22Rv1 (cell line): ENCODE measurements at regions not wholly inside any gene's neighbourhood (a gene's known extent, or its start where the extent isn't known, plus 50 kb on each side); places are given as distances from the start of the nearest gene placed in this dataset.
"Not testable (repeated sequence)": the region's sequence is repeated elsewhere in the genome, so short reads cannot be mapped to it uniquely, and the experiment has no call there.

Experiments
- H3K27ac ChIP-seq: fragments of 450-650 bp; 2 replicates; pipeline ENCODE4 v1.5.1; 2017
- TF ChIP-seq, protein P1 (sequence below): fragments of 450-650 bp; IDR thresholded peaks from 2 replicates; pipeline ENCODE4 v1.5.1; 2017; ENCODE audit warnings: mild to moderate bottlenecking

DNA sequence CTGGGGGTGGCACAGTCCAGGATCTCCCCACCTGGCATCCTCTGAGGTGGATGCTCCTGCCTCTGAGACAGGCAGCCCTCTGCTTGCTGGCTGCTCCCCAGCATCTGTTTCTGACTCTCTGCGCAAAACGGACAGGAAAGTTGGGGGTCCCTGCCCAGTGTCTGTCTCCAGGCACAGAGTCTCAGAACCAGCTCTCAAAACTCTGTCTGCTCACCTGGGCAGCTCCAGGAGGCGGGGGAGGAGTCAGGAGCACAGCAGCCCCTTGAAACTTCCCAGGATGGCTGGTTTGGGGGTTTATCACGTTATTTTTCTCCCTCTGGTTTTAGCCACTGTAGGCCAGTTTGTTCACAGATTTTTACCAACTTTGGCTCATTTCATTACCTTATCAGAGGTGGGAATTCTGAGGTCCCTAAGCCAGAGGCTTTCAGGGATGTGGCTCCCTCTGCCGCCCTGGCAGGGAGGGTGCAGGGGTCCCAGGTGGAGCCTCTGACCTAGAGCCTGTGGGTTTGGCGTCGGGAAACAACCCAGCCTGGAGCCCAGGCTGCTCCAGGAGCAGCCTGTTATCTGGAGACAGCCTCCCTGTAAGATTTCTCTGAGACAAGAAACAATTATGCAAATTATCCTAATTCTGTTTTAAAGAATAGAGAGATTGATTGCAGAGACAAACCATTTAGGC, 334.1 kb downstream of the CACNA1B start:
- TF ChIP-seq, protein P1, sequence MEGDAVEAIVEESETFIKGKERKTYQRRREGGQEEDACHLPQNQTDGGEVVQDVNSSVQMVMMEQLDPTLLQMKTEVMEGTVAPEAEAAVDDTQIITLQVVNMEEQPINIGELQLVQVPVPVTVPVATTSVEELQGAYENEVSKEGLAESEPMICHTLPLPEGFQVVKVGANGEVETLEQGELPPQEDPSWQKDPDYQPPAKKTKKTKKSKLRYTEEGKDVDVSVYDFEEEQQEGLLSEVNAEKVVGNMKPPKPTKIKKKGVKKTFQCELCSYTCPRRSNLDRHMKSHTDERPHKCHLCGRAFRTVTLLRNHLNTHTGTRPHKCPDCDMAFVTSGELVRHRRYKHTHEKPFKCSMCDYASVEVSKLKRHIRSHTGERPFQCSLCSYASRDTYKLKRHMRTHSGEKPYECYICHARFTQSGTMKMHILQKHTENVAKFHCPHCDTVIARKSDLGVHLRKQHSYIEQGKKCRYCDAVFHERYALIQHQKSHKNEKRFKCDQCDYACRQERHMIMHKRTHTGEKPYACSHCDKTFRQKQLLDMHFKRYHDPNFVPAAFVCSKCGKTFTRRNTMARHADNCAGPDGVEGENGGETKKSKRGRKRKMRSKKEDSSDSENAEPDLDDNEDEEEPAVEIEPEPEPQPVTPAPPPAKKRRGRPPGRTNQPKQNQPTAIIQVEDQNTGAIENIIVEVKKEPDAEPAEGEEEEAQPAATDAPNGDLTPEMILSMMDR, result peak; percentile 33
- H3K27ac ChIP-seq, result not testable (repeated sequence)

DNA sequence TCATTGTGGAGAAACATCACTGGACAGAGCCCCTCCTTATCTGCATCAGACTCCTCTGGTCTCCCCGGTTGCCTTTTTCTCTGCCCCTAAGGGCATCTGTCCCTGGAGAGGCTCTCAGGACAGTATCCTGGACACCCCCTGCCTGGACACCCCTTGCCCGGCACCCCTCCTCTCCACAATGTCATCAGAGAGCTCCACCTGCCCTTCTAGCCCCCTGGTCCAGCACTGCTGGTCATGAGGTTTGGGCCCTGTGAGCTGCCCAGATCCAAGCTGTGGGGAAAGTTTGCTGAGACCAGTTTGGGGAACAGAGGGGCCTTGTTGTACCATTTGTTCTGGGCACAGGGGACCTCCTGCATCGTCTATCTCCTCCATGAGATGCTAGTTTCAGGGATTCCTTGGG, 335.2 kb downstream of the CACNA1B start:
- not testable (repeated sequence) for H3K27ac ChIP-seq

DNA sequence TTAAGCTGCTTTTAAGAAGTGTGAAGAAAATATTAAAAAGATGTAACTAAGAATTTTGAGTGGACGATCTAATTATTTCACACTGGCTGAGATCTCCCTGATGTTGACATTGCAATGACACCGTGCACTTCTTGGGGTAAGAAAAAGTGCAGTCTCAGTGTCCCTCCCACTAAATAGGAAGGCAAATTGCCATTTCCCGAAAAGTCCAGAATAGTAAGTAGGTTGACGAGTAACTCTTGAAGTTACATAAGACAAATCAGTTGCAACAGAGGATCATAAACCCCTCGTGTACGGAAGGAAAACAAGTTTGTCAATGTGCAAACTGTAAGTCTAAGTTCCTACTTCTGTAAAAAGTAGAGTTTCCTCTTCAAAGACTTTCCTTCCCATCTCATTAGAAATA, 336.2 kb downstream of the CACNA1B start:
- not testable (repeated sequence) for H3K27ac ChIP-seq

DNA sequence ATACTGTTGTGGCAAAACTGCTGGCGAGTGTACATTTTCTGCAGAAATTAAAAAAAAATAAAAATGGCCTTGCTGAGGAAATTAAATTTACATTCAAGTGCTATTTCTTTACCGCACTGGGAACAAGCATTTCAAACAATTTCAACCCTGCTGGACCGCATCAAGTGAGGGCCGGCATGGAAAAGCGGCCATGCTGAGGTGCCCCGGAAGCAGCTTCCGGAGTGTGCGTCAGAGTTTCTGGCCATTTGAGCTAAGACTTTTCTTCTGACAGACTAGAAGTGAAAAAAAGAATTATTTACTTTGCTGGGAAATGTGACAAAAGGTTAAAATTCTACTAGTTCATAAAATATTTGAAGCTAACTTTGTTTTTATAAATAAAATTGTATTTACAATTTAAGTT, 337.0 kb downstream of the CACNA1B start:
- not testable (repeated sequence) for H3K27ac ChIP-seq

DNA sequence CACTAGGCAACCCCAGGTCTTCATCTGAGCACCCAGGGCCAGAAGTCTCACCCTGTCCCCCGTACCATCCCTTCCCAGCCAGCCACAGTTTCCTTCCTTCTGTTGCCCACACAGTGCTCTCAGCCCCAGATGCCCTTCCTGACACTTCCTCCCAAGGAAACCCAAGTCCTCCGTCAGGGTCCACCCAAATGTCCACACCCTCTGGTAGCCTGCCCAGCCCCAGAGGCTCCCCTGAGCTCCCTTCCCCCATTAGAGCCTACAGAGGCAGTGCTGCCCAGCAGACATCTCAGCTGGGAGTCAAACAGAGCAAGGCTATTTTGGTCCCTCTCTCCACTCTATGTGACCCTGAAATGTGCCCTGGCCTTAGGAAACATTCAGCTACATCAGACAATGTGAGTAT, 338.0 kb downstream of the CACNA1B start:
- not testable (repeated sequence) for H3K27ac ChIP-seq

DNA sequence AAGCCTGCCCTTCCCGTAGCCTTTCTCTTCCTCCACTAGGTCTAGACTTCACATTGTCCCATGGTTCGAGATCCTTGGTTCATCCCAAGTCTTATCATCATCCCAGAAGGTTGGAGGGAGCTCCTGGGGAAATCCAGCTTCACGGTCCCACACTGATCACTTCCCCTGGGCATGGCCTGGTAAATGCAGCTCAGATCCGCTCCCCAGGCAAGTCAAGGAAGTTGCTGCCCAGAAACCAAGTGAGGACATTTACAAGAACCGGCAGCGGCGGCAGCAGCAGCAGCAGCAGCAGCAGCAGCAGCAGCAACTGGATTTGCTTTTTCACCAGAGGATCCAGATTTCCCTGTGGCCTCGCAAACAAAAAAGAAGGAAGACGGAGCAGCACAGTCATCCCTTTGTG, 339.2 kb downstream of the CACNA1B start:
- not testable (repeated sequence) for H3K27ac ChIP-seq

DNA sequence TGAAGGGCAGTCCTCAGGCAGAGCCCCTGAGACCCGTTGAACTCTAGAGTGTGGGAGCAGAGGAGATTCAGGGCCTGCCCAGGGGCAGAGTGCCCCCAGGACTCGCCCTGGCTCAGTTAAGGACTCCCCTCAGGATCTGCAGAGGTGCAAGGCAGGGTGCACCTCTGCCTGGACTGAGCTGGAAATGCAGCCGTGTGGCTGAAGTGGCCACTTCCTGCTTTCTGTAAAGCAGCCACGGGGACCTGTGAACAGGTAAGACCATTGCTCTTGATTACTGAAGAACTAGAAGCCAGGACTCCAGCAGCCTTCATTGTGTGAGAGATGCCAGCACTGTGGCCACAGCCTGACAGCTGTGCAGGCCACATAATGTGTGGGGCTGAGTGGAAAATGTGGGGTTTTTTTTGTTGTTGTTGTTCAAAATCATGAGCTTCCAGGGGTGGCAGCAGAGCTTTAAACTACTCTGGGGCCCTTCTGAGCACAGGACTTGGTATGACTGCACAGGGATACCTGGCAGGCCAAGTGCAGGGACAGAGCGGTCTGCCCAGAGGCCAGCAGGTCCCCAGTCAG, 339.8 kb downstream of the CACNA1B start:
- not testable (repeated sequence) for H3K27ac ChIP-seq

DNA sequence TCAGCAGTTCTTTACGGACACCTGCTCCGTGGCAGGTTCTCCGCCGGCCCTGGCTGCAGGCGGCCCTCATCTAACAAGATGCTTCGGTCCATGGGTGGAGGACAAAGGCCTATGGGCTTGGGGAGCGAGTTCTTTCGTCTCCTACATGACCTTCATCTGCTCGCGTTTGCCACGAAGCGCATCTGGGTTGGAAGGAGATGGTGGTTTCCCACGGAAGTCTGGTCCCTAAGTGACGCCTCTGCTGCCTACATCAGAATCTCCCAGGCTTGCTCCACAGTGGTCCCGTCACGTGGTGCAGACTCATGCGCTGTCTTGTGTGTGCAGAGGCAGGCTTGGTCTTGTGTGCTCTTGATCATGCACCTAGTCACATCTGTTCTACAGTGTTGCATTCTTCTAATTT, 341.7 kb downstream of the CACNA1B start:
- H3K27ac ChIP-seq, result not testable (repeated sequence)

DNA sequence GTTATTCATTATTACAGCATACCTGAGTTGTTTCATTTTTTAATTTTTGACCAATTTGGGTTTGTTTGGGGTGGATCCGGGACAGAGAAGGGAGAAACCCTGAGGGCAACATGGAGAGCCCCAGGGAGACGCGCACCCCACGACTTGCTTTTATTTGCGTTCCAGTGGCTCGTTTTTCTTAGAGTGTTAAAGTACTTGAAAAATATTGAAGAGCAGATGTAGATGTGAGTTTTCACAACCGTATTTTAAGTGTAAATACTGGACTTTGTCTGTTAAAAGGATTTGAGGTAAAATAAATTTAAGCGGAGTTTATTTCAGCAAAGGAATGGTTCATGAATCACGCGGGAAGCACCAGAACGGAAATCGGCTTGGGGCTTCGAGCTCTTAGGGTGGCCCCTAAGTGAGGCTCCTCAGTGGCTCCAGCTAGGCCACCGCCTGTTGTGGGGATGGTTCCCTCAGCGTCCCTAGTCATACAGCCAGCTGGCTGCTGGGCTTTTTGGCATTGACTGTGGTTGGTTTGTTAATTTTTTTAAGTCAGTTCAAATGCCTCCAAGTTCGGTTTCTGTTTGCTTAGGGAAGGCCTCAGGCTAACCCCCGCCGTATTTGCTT, 344.0 kb downstream of the CACNA1B start:
- H3K27ac ChIP-seq, result not testable (repeated sequence)

DNA sequence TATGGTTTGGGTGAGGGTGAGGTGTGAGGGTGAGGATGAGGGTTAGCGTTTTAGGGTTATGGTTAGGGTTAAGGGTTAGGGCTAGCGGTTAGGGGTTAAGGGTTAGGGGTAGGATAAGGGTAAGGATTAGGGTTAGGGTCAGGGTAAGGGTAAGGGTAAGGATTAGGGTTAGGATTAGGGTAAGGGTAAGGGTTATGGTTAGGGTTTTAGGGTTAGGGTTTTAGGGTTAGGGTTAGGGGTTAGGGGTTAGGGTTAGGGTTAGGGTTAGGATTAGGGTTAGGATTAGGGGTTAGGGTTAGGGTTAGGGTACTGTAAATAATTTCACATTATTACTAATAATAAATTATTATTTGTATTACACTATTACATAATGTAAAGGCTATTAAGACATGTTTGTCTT, 359.5 kb downstream of the CACNA1B start:
- H3K27ac ChIP-seq, result not testable (repeated sequence)

DNA sequence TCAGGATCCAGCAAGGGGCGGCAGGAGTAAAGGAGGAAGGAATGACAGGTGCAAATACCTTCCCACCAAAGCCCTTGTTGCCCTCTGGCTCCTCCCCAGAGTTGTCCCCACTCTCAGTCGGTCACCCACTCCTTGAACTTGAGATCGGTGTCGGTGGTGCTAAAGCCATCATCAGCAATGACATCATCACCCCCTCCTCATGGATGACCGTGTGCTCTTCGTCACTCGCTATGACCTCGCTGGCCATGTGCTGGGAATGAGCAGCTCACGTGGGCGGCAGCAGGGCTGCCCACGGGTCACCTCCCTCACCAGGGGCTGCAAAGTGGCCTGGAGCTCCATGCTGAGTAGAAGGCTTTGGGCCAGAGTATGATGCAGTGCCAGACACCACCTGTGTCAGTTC, 405.3 kb downstream of the CACNA1B start:
- not testable (repeated sequence) for H3K27ac ChIP-seq
